ENCODE measurements at regions not wholly inside any gene's neighbourhood (a gene's known extent, or its start where the extent isn't known, plus 50 kb on each side); places are given as distances from the start of the nearest gene placed in this dataset.

DNA sequence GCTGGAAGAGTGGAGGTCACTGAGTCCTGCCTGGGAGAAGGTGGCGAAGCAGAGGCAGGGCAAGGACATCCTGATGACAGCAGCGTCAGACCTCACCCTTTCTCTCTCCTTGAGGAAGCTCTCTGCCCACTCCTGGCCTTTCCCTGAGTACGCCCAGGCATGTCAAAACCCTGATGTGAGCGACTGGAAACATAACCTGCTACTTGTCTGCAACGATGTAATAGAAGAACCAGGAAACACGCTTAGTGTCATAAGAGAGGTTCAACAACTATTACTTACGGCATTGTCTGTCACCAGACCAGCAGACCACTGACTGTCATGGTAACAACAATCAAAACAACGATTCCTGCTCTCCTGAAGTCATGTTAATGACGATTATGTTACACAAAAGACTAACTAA, 152.4 kb downstream of the ACTL7B start:
- no peaks in the 10 kb centered on the region for H3K36me3 ChIP-seq
- intact Hi-C loops (cut with DNase I): no loop called here
- no peak overlapping the region for H3K27ac ChIP-seq
- DNase-seq: no peak
- no peaks in the 10 kb centered on the region for H3K9me3 ChIP-seq
- no peak overlapping the region for H3K4me3 ChIP-seq
- 79 to 82% methylated on average over 9 of the region's 9 CpGs for WGBS, 2 donors
- TF ChIP-seq, protein P1, sequence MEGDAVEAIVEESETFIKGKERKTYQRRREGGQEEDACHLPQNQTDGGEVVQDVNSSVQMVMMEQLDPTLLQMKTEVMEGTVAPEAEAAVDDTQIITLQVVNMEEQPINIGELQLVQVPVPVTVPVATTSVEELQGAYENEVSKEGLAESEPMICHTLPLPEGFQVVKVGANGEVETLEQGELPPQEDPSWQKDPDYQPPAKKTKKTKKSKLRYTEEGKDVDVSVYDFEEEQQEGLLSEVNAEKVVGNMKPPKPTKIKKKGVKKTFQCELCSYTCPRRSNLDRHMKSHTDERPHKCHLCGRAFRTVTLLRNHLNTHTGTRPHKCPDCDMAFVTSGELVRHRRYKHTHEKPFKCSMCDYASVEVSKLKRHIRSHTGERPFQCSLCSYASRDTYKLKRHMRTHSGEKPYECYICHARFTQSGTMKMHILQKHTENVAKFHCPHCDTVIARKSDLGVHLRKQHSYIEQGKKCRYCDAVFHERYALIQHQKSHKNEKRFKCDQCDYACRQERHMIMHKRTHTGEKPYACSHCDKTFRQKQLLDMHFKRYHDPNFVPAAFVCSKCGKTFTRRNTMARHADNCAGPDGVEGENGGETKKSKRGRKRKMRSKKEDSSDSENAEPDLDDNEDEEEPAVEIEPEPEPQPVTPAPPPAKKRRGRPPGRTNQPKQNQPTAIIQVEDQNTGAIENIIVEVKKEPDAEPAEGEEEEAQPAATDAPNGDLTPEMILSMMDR (IDR thresholded peaks at IDR 0.05): no peak
- TF ChIP-seq POLR2A (IDR thresholded peaks at IDR 0.05) (no peak), EP300 (IDR thresholded peaks at IDR 0.05) (no peak), POLR2AphosphoS5 (IDR thresholded peaks at IDR 0.05) (no peak)
- H3K27me3 ChIP-seq: no peaks in the 10 kb centered on the region
- no peaks in the 10 kb centered on the region for H3K4me1 ChIP-seq

DNA sequence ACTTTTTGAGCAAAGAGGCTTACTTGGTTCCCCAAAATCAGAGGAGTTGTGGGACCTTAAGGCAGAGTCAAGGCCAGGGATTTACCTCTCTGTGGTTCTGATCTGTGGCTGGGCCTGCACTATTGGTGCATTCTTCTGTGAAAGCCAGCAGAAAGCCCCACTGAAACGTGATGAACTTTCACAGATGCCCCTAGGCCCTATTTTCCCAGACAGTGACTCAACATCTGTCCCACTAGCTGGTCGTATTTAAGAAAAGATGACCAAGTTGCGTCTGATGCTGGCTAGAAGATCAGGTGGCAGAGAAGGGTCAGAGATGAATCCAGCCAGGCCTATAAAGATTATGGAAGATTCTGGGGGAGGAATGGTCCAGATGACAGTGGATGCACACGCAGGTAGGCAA, 153.1 kb downstream of the ACTL7B start:
- intact Hi-C loops (cut with DNase I): no loop called here
- no peak overlapping the region for H3K4me3 ChIP-seq
- no peaks in the 10 kb centered on the region for H3K36me3 ChIP-seq
- 83 to 85% methylated on average over 4 of the region's 4 CpGs for WGBS, 2 donors
- H3K27me3 ChIP-seq: no peaks in the 10 kb centered on the region
- no peak overlapping the region for H3K27ac ChIP-seq
- no peak for DNase-seq
- no peak for TF ChIP-seq POLR2AphosphoS5 (IDR thresholded peaks at IDR 0.05)
- TF ChIP-seq, protein P1 (IDR thresholded peaks at IDR 0.05): no peak
- TF ChIP-seq EP300 (IDR thresholded peaks at IDR 0.05): no peak
- TF ChIP-seq POLR2A (IDR thresholded peaks at IDR 0.05): no peak
- no peaks in the 10 kb centered on the region for H3K4me1 ChIP-seq
- no peaks in the 10 kb centered on the region for H3K9me3 ChIP-seq

DNA sequence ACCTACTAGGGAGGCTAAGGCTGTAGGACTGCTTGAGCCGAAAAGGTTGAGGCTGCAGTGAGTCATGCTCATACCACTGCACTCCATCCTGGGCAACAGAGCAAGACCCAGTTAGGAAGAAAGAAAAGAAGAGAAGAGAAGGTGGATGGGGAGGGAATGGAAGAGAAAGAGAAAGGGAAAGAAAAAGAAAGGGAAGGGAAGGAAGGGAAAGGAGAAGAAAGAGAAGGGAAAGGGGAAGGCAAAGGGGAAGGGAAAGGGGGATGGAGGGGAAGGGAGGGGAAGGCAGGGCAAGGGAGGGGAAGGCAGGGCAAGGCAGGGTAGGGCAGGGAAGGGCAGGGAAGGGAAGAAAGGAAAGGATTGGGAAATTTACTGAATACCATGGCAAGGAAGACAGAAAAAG, 157.0 kb downstream of the ACTL7B start:
- Histone ChIP-seq H3K27ac (no peak overlapping the region), H3K36me3 (no peaks in the 10 kb centered on the region), H3K9me3 (no peaks in the 10 kb centered on the region), H3K4me1 (no peaks in the 10 kb centered on the region), H3K27me3 (no peaks in the 10 kb centered on the region), H3K4me3 (no peak overlapping the region)
- TF ChIP-seq, protein P1 (IDR thresholded peaks at IDR 0.05): no peak
- TF ChIP-seq POLR2AphosphoS5 (IDR thresholded peaks at IDR 0.05): no peak
- TF ChIP-seq EP300 (IDR thresholded peaks at IDR 0.05): no peak
- no peak for TF ChIP-seq POLR2A (IDR thresholded peaks at IDR 0.05)
- intact Hi-C loops (cut with DNase I): no loop called here
- 0 to 56% methylated on average over 1 of the region's 1 CpG for WGBS, 2 donors
- DNase-seq: no peak

DNA sequence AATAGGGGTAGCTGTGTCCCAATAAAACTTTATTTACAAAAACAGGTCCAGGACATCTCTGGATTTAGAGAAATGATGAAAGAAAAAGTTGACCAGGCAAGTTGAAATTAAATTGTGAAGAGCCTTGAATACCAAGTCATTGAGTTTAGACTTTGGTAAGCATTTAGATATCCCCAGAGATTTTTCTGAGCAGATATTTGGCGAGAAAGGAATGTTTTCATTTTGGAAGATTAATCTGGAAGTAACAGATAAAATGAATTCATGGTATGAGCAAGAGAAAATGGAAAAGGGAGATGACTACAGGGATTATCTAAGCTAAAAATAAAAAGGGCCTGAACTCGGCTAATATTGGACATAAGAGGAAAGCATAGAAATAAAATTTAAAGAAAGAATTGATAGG, 157.6 kb downstream of the ACTL7B start:
- WGBS, 2 donors: 87 to 90% methylated on average over 2 of the region's 2 CpGs
- H3K4me3 ChIP-seq: no peak overlapping the region
- TF ChIP-seq EP300 (IDR thresholded peaks at IDR 0.05) (no peak), POLR2AphosphoS5 (IDR thresholded peaks at IDR 0.05) (no peak), POLR2A (IDR thresholded peaks at IDR 0.05) (no peak)
- TF ChIP-seq, protein P1 (IDR thresholded peaks at IDR 0.05): no peak
- H3K36me3 ChIP-seq: no peaks in the 10 kb centered on the region
- DNase-seq: no peak
- H3K27me3 ChIP-seq: no peaks in the 10 kb centered on the region
- no peaks in the 10 kb centered on the region for H3K4me1 ChIP-seq
- H3K9me3 ChIP-seq: no peaks in the 10 kb centered on the region
- no peak overlapping the region for H3K27ac ChIP-seq
- intact Hi-C loops (cut with DNase I): no loop called here

DNA sequence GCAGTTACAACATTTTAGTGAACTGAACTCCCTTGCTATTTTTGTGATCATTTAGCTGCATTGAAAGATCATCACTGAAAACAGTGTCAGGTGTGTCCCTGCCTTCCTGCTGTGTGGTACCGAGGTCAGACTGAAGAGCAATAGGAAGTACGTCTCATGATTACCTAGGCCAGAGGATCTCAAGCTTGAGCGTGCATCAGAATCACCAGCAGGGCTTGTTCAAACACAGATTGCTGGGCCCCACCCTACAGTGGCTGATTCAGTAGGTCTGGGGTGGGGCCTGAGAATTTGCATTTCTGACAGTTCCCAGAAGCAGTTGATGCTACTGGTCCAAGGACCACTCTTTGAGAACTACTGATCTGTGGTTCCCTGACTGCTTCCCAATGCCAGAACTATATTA, 159.6 kb downstream of the ACTL7B start:
- DNase-seq: no peak
- TF ChIP-seq EP300 (IDR thresholded peaks at IDR 0.05): no peak
- TF ChIP-seq POLR2A (IDR thresholded peaks at IDR 0.05): no peak
- TF ChIP-seq, protein P1 (IDR thresholded peaks at IDR 0.05): no peak
- TF ChIP-seq POLR2AphosphoS5 (IDR thresholded peaks at IDR 0.05): no peak
- 70 to 79% methylated on average over 3 of the region's 3 CpGs for whole genome bisulfite sequencing, 2 donors
- no peaks in the 10 kb centered on the region for H3K4me1 ChIP-seq
- no peaks in the 10 kb centered on the region for H3K36me3 ChIP-seq
- H3K4me3 ChIP-seq: no peak overlapping the region
- no peak overlapping the region for H3K27ac ChIP-seq
- H3K27me3 ChIP-seq: no peaks in the 10 kb centered on the region
- intact Hi-C loops (cut with DNase I): no loop called here
- no peaks in the 10 kb centered on the region for H3K9me3 ChIP-seq
